OCI-LY1 (cell line): ENCODE measurements at regions not wholly inside any gene's neighbourhood (a gene's known extent, or its start where the extent isn't known, plus 50 kb on each side); places are given as distances from the start of the nearest gene placed in this dataset.

Source experiments
- H2AFZ ChIP-seq: fragments of 200-600 bp; sonication (generic), shearing (Covaris generic); 2 replicates; pipeline ENCODE4 v1.6.0; 2014; ENCODE audit warnings: antibody characterized with exemption, mild to moderate bottlenecking, low read length
- H3F3A ChIP-seq: fragments of 200-600 bp; sonication (generic), shearing (Covaris generic); 2 replicates; pipeline ENCODE4 v1.6.0; 2014; ENCODE audit warnings: mild to moderate bottlenecking, antibody characterized with exemption, low read length, moderate library complexity; ENCODE audit not compliant: insufficient read depth
- H3K27ac ChIP-seq: fragments of 200-600 bp; sonication (generic); 2 replicates; pipeline ENCODE4 v1.5.1; 2014; ENCODE audit warnings: low read length, mixed run types, mild to moderate bottlenecking, low read depth; ENCODE audit not compliant: poor library complexity, severe bottlenecking
- H3K27me3 ChIP-seq: fragments of 200-600 bp; sonication (generic); 2 replicates; pipeline ENCODE4 v1.6.0; 2014; ENCODE audit warnings: antibody characterized with exemption, mild to moderate bottlenecking, low read length, moderate library complexity; ENCODE audit not compliant: insufficient read depth
- H3K36me3 ChIP-seq: fragments of 200-600 bp; sonication (generic); 2 replicates; pipeline ENCODE4 v1.6.1; 2014; ENCODE audit warnings: mild to moderate bottlenecking, antibody characterized with exemption, low read length, moderate library complexity, mixed read lengths; ENCODE audit not compliant: insufficient read depth
- H3K4me1 ChIP-seq: fragments of 200-600 bp; sonication (generic); 2 replicates; pipeline ENCODE4 v1.5.1; 2014; ENCODE audit warnings: mild to moderate bottlenecking, low read length, moderate library complexity; ENCODE audit not compliant: insufficient read depth, severe bottlenecking
- H3K4me2 ChIP-seq: fragments of 200-600 bp; sonication (generic), shearing (Covaris generic); 2 replicates; pipeline ENCODE4 v1.6.1; 2014; ENCODE audit warnings: low read length
- H3K4me3 ChIP-seq: fragments of 200-600 bp; sonication (generic); 2 replicates; pipeline ENCODE4 v1.5.1; 2014; ENCODE audit warnings: low read length, low read depth, mild to moderate bottlenecking, mixed read lengths; ENCODE audit not compliant: poor library complexity, severe bottlenecking
- H3K79me2 ChIP-seq: fragments of 200-600 bp; shearing (Covaris generic); 2 replicates; pipeline ENCODE4 v1.6.1; 2016; ENCODE audit warnings: mixed run types, low read length, mixed read lengths; ENCODE audit not compliant: insufficient read depth
- H3K9ac ChIP-seq: fragments of 200-600 bp; sonication (generic), shearing (Covaris generic); 2 replicates; pipeline ENCODE4 v1.6.1; 2014; ENCODE audit warnings: mild to moderate bottlenecking, low read length, mixed read lengths
- H3K9me2 ChIP-seq: fragments of 200-600 bp; sonication (generic), shearing (Covaris generic); 2 replicates; pipeline ENCODE4 v1.6.1; 2014; ENCODE audit warnings: low read depth, mild to moderate bottlenecking, low read length, mixed read lengths
- H3K9me3 ChIP-seq: fragments of 200-600 bp; shearing (Covaris generic); 2 replicates; pipeline ENCODE4 v1.6.1; 2014; ENCODE audit warnings: low read length, mixed read lengths
- H4K20me1 ChIP-seq: fragments of 200-600 bp; sonication (generic), shearing (Covaris generic); 2 replicates; pipeline ENCODE4 v1.6.0; 2016; ENCODE audit warnings: mild to moderate bottlenecking, low read length; ENCODE audit not compliant: insufficient read depth
- CTCF ChIP-seq: fragments of 200-600 bp; sonication (generic), shearing (Covaris generic); IDR thresholded peaks from 2 replicates; pipeline ENCODE4 v1.5.1; 2017; ENCODE audit warnings: mild to moderate bottlenecking, antibody characterized with exemption, low read length, moderate library complexity, mixed read lengths
- EZH2 ChIP-seq: fragments of 200-600 bp; sonication (generic), shearing (Covaris generic); IDR thresholded peaks from 2 replicates; pipeline ENCODE4 v1.8.0; 2017; ENCODE audit warnings: borderline replicate concordance, mixed run types, mild to moderate bottlenecking, antibody characterized with exemption, low read length, moderate library complexity, mixed read lengths

GRCh38 chr16:59478838-59479237 lies 744.7 kb upstream of the GOT2 start:
- no peaks in the 10 kb centered on the region for H4K20me1 ChIP-seq
- H3K36me3 ChIP-seq = no peaks in the 10 kb centered on the region
- H3K4me1 ChIP-seq = no peaks in the 10 kb centered on the region
- no peaks in the 10 kb centered on the region for H3K27me3 ChIP-seq
- H3K4me3 ChIP-seq = no peak overlapping the region
- H3K9me3 ChIP-seq = no peaks in the 10 kb centered on the region
- no peak overlapping the region for H3K27ac ChIP-seq
- no peaks in the 10 kb centered on the region for H3K79me2 ChIP-seq
- H3K9ac ChIP-seq = no peak overlapping the region
- TF ChIP-seq CTCF = no peak
- TF ChIP-seq EZH2 = no peak
- no peaks in the 10 kb centered on the region for H3K9me2 ChIP-seq
- H3K4me2 ChIP-seq = no peak overlapping the region
- H3F3A ChIP-seq = no peaks in the 10 kb centered on the region
- no peak overlapping the region for H2AFZ ChIP-seq

- no peaks in the 10 kb centered on the region for H3K27me3 ChIP-seq
- H3F3A ChIP-seq = no peaks in the 10 kb centered on the region
- H3K79me2 ChIP-seq = no peaks in the 10 kb centered on the region
- no peaks in the 10 kb centered on the region for H3K9me2 ChIP-seq
- no peak for TF ChIP-seq EZH2
- TF ChIP-seq CTCF = no peak
- H4K20me1 ChIP-seq = no peaks in the 10 kb centered on the region
- no peaks in the 10 kb centered on the region for H3K4me1 ChIP-seq
- no peak overlapping the region for H3K27ac ChIP-seq
- H3K9ac ChIP-seq = no peak overlapping the region
- H2AFZ ChIP-seq = no peak overlapping the region
- no peak overlapping the region for H3K4me3 ChIP-seq
- H3K4me2 ChIP-seq = no peak overlapping the region
- H3K36me3 ChIP-seq = no peaks in the 10 kb centered on the region
- H3K9me3 ChIP-seq = no peaks in the 10 kb centered on the region
Observed at GRCh38 chr16:59470556-59470955, 736.4 kb upstream of the GOT2 start.

GRCh38 chr16:59469266-59469665 lies 735.1 kb upstream of the GOT2 start:
- Histone ChIP-seq H3F3A (no peaks in the 10 kb centered on the region), H2AFZ (no peak overlapping the region), H3K9ac (no peak overlapping the region)

More at GRCh38 chr16:59469266-59469665, 735.1 kb upstream of the GOT2 start:
- Histone ChIP-seq H3K27me3 (no peaks in the 10 kb centered on the region), H3K79me2 (no peaks in the 10 kb centered on the region), H3K9me2 (no peaks in the 10 kb centered on the region), H3K9me3 (no peaks in the 10 kb centered on the region), H3K4me2 (no peak overlapping the region), H3K4me3 (no peak overlapping the region), H4K20me1 (no peaks in the 10 kb centered on the region), H3K4me1 (no peaks in the 10 kb centered on the region), H3K36me3 (no peaks in the 10 kb centered on the region), H3K27ac (no peak overlapping the region)
- TF ChIP-seq CTCF = no peak
- TF ChIP-seq EZH2 = no peak
